ENCODE measurements at regions not wholly inside any gene's neighbourhood (a gene's known extent, or its start where the extent isn't known, plus 50 kb on each side); places are given as distances from the start of the nearest gene placed in this dataset.
A peak's percentile ranks its signal among the peaks of the same experiment; 100 is the strongest.

DNA sequence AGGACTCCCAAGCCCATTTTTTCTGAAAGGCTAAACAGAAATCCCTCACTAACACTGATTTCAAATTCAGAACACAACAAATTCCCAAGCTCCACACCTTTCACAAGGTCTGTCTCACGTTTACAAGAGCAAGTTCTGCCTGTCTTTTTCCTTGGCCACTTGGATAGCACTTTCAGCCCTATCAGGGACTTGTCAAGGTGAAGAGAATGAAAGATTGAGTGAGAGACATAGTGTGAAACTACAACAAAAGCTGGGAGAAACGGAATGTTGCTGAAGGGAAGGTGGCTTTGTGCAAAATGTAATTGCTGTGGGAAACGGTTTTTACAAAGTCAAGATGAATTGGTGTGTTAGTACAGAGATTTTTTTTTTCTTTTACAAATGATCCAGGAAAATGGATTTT, 89.4 kb upstream of the GATA6 start:
- in situ Hi-C loops (cut with HindIII; ENCODE audit: extremely low pct_ligation_motif_present, low pct_unique_long_range_greater_than_20kb) (no loop called here), intact Hi-C loops (cut with micrococcal nuclease; ENCODE audit: unreplicated experiment) (no loop called here)
- CTCF ChIA-PET (ENCODE audit: low intra/inter-chr PET ratio, low total read pairs), result no interaction called here
- Histone ChIP-seq H3K27ac (ENCODE audit: extremely low read length, insufficient read depth, low read length) (peak overlapping the region; percentile 16), H3K9ac (ENCODE audit: insufficient read depth, low read depth, low read length) (no peak overlapping the region), H3K36me3 (replicated peaks in 1 of 2; ENCODE audit: control insufficient read depth in 1 of 2, insufficient read depth in 2 of 2, low read length in 2 of 2) (no peaks in the 10 kb centered on the region), H3K4me2 (ENCODE audit: low read depth, low read length) (peak overlapping the region; percentile 41), H3K27me3 (ENCODE audit: control insufficient read depth in 1 of 2, insufficient read depth in 2 of 2, low read length in 2 of 2) (no peaks in the 10 kb centered on the region), H4K20me1 (ENCODE audit: insufficient read depth, low read length) (no peaks in the 10 kb centered on the region), H3K4me1 (ENCODE audit: insufficient read depth, low read length) (peaks cover 38% of the 10 kb centered on the region), H3K79me2 (ENCODE audit: insufficient read depth, low read length) (no peaks in the 10 kb centered on the region), H3K4me3 (replicated peaks in 1 of 3; ENCODE audit: insufficient read depth in 1 of 3, low read depth in 2 of 3, low read length in 3 of 3) (no peak overlapping the region), H3K9me3 (ENCODE audit: low read length) (no peaks in the 10 kb centered on the region), H2AFZ (ENCODE audit: low read length) (no peak overlapping the region)
- no peak for ATAC-seq
- DNase-seq (ENCODE audit: low spot score), result no peak
- no TSS peak for BruUV-seq (replicated peaks)
- TF ChIP-seq, protein P1, sequence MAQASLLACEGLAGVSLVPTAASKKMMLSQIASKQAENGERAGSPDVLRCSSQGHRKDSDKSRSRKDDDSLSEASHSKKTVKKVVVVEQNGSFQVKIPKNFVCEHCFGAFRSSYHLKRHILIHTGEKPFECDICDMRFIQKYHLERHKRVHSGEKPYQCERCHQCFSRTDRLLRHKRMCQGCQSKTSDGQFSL (CRISPR knock-in tag; IDR thresholded peaks at IDR 0.05), result no peak
- TF ChIP-seq YY1 (IDR thresholded peaks at IDR 0.05; ENCODE audit: insufficient read depth, insufficient replicate concordance, low read depth, low read length) (no peak), ASH2L (IDR thresholded peaks at IDR 0.05; ENCODE audit: insufficient read length, low read depth, low read length) (no peak)
- WGBS (ENCODE audit: low lambda C conversion rate), result 3% methylated on average over 3 of the region's 3 CpGs
- no peak for FAIRE-seq
- POLR2A ChIA-PET, result no interaction called here

GRCh38 chr18:22082408-22082807, 87.0 kb upstream of the GATA6 start:
- no peak for TF ChIP-seq ZMYM2 (CRISPR knock-in tag; IDR thresholded peaks at IDR 0.05)
- no peaks in the 10 kb centered on the region for H3K79me2 ChIP-seq (ENCODE audit: insufficient read depth, low read length)
- BruUV-seq (replicated peaks), result no TSS peak
- H2AFZ ChIP-seq (ENCODE audit: low read length), result no peak overlapping the region
- ATAC-seq, result no peak
- no peak for FAIRE-seq
- POLR2A ChIA-PET, result no interaction called here
- peaks cover 49% of the 10 kb centered on the region for H3K4me1 ChIP-seq (ENCODE audit: insufficient read depth, low read length)
- DNase-seq (ENCODE audit: low spot score), result no peak
- in situ Hi-C loops (cut with HindIII; ENCODE audit: extremely low pct_ligation_motif_present, low pct_unique_long_range_greater_than_20kb), result no loop called here
- no peaks in the 10 kb centered on the region for H4K20me1 ChIP-seq (ENCODE audit: insufficient read depth, low read length)
- no peak overlapping the region for H3K4me3 ChIP-seq (replicated peaks in 1 of 3; ENCODE audit: insufficient read depth in 1 of 3, low read depth in 2 of 3, low read length in 3 of 3)
- H3K9ac ChIP-seq (ENCODE audit: insufficient read depth, low read depth, low read length), result no peak overlapping the region
- H3K9me3 ChIP-seq (ENCODE audit: low read length), result no peaks in the 10 kb centered on the region
- no peak overlapping the region for H3K27ac ChIP-seq (ENCODE audit: extremely low read length, insufficient read depth, low read length)
- H3K4me2 ChIP-seq (ENCODE audit: low read depth, low read length), result no peak overlapping the region
- CTCF ChIA-PET (ENCODE audit: low intra/inter-chr PET ratio, low total read pairs), result no interaction called here
- no peaks in the 10 kb centered on the region for H3K36me3 ChIP-seq (replicated peaks in 1 of 2; ENCODE audit: control insufficient read depth in 1 of 2, insufficient read depth in 2 of 2, low read length in 2 of 2)
- no peaks in the 10 kb centered on the region for H3K27me3 ChIP-seq (ENCODE audit: control insufficient read depth in 1 of 2, insufficient read depth in 2 of 2, low read length in 2 of 2)
- intact Hi-C loops (cut with micrococcal nuclease; ENCODE audit: unreplicated experiment), result no loop called here
- WGBS (ENCODE audit: low lambda C conversion rate), result 92% methylated on average over 8 of the region's 14 CpGs
